OCI-LY3 (cell line): ENCODE measurements at regions not wholly inside any gene's neighbourhood (a gene's known extent, or its start where the extent isn't known, plus 50 kb on each side); places are given as distances from the start of the nearest gene placed in this dataset.

Experiments used
- EZH2phosphoT487 ChIP-seq: fragments of 200-600 bp; shearing (Covaris generic); IDR thresholded peaks from 2 replicates; pipeline ENCODE4 v1.6.1; 2018; ENCODE audit warnings: antibody characterized with exemption, mixed run types, low read depth
- TF ChIP-seq, protein P1 (sequence below): fragments of 200-600, 300-600 bp; sonication (generic); IDR thresholded peaks from 2 replicates; pipeline ENCODE4 v1.5.1; 2014; ENCODE audit warnings: antibody characterized with exemption, low read length, low read depth

- TF ChIP-seq, protein P1, sequence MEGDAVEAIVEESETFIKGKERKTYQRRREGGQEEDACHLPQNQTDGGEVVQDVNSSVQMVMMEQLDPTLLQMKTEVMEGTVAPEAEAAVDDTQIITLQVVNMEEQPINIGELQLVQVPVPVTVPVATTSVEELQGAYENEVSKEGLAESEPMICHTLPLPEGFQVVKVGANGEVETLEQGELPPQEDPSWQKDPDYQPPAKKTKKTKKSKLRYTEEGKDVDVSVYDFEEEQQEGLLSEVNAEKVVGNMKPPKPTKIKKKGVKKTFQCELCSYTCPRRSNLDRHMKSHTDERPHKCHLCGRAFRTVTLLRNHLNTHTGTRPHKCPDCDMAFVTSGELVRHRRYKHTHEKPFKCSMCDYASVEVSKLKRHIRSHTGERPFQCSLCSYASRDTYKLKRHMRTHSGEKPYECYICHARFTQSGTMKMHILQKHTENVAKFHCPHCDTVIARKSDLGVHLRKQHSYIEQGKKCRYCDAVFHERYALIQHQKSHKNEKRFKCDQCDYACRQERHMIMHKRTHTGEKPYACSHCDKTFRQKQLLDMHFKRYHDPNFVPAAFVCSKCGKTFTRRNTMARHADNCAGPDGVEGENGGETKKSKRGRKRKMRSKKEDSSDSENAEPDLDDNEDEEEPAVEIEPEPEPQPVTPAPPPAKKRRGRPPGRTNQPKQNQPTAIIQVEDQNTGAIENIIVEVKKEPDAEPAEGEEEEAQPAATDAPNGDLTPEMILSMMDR, result no peak
- no peak for TF ChIP-seq EZH2phosphoT487
These were observed 708.8 kb downstream of the RERGL start for GRCh38 chr12:17381211-17381610.
